Sigmoid colon (tissue), 6 donors: ENCODE measurements at regions not wholly inside any gene's neighbourhood (a gene's known extent, or its start where the extent isn't known, plus 50 kb on each side); places are given as distances from the start of the nearest gene placed in this dataset.

Experiments
- DNase-seq: peaks from one replicate; pipeline ENCODE4 v3.0.0-alpha.2; 2019
- H3K27ac ChIP-seq, 4 donors: fragments of 200-600 bp; sonication (generic); one replicate each; pipeline ENCODE4 v1.5.1; 2016 to 2019; ENCODE audit warnings: mild to moderate bottlenecking in 1 of 4
- H3K27me3 ChIP-seq, 3 donors: fragments of 200-600 bp; sonication (generic); one replicate each; pipeline ENCODE4 v1.5.1; 2019; ENCODE audit warnings: mild to moderate bottlenecking in 1 of 3
- H3K36me3 ChIP-seq, 4 donors: fragments of 200-600 bp; sonication (generic); one replicate each; pipeline ENCODE4 v1.5.1; 2016 to 2019
- H3K4me1 ChIP-seq, 4 donors: fragments of 200-600 bp; sonication (generic); one replicate each; pipeline ENCODE4 v1.5.1; 2017 to 2019
- H3K4me3 ChIP-seq, 4 donors: fragments of 200-600 bp; sonication (generic); one replicate each; pipeline ENCODE4 v1.5.1; 2017 to 2019; ENCODE audit warnings: mild to moderate bottlenecking in 2 of 4, moderate library complexity in 1 of 4
- H3K9me3 ChIP-seq, 4 donors: fragments of 200-600 bp in 3 of 4; sonication (generic) in 3 of 4; one replicate each; pipeline versions ENCODE4 v1.5.1 to v1.6.1; 2013 to 2019
- EP300 ChIP-seq, 4 donors: sonication (generic); formaldehyde crosslinking; IDR thresholded peaks; one replicate each; pipeline ENCODE4 v1.6.1; 2017; ENCODE audit warnings: antibody characterized with exemption in 4 of 4
- POLR2A ChIP-seq, 2 donors: fragments of 450-650 bp; IDR thresholded peaks; one replicate each; pipeline ENCODE4 v1.6.1; 2016; ENCODE audit warnings: antibody characterized with exemption in 2 of 2, mild to moderate bottlenecking in 2 of 2, moderate library complexity in 2 of 2
- POLR2AphosphoS5 ChIP-seq, 4 donors: sonication (generic); formaldehyde crosslinking; IDR thresholded peaks; one replicate each; pipeline ENCODE4 v1.6.1; 2017; ENCODE audit warnings: antibody characterized with exemption in 4 of 4
- WGBS, 2 donors: extraction: QIAGEN DNeasy Blood & Tissue Kit; methylation state at CpG; one replicate each; pipeline ENCODE4 v1.1.7; 2013; 5-methylcytosine and 5-hydroxymethylcytosine counted together
- intact Hi-C: fragments of 100-400 bp; cut with DNase I; formaldehyde crosslinking; loops from one replicate; pipeline ENCODE4 v1.15.1; 2023
- TF ChIP-seq, protein P1 (sequence below), 4 experiments: fragments of 450-650 bp in 3 of 4; fragments of 200-600 bp in 1 of 4; IDR thresholded peaks; one replicate each; pipeline ENCODE4 v1.5.1; 2016 to 2019; ENCODE audit warnings: antibody characterized with exemption in 4 of 4, mild to moderate bottlenecking in 3 of 4, moderate library complexity in 2 of 4
- donor health status: healthy with polysubstance abuse.
- donor health status: healthy.

DNA sequence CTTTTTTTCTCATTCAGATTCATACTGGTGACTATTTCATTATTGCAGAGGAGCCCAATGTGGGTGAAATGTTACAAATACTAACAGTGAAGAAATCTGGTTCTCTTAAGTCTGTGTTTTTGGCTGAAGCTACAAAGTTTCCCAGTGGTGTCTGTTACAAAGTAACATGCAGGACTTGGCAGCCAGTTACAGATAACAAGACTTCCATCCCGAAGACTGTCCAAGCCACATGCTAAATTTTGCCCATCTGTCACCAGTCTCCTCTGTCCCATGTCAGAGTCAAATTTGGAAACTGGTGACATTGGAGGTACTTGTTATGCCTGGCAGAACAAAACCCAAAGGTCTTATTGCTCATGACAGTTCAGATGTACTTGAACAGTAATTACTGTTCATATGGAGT is 269.2 kb upstream of the GOLIM4 start:
- no peak for DNase-seq
- TF ChIP-seq, protein P1, sequence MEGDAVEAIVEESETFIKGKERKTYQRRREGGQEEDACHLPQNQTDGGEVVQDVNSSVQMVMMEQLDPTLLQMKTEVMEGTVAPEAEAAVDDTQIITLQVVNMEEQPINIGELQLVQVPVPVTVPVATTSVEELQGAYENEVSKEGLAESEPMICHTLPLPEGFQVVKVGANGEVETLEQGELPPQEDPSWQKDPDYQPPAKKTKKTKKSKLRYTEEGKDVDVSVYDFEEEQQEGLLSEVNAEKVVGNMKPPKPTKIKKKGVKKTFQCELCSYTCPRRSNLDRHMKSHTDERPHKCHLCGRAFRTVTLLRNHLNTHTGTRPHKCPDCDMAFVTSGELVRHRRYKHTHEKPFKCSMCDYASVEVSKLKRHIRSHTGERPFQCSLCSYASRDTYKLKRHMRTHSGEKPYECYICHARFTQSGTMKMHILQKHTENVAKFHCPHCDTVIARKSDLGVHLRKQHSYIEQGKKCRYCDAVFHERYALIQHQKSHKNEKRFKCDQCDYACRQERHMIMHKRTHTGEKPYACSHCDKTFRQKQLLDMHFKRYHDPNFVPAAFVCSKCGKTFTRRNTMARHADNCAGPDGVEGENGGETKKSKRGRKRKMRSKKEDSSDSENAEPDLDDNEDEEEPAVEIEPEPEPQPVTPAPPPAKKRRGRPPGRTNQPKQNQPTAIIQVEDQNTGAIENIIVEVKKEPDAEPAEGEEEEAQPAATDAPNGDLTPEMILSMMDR (IDR thresholded peaks at IDR 0.05): no peak
- TF ChIP-seq EP300 (IDR thresholded peaks at IDR 0.05): no peak
- TF ChIP-seq POLR2AphosphoS5 (IDR thresholded peaks at IDR 0.05): no peak
- TF ChIP-seq POLR2A (IDR thresholded peaks at IDR 0.05): no peak
- Histone ChIP-seq H3K9me3 (no peaks in the 10 kb centered on the region), H3K4me1 (no peaks in the 10 kb centered on the region), H3K36me3 (no peaks in the 10 kb centered on the region), H3K4me3 (no peak overlapping the region), H3K27me3 (no peaks in the 10 kb centered on the region), H3K27ac (no peak overlapping the region)
- WGBS, 2 donors: 85 to 89% methylated on average over 1 of the region's 1 CpG
- intact Hi-C loops: no loop called here

DNA sequence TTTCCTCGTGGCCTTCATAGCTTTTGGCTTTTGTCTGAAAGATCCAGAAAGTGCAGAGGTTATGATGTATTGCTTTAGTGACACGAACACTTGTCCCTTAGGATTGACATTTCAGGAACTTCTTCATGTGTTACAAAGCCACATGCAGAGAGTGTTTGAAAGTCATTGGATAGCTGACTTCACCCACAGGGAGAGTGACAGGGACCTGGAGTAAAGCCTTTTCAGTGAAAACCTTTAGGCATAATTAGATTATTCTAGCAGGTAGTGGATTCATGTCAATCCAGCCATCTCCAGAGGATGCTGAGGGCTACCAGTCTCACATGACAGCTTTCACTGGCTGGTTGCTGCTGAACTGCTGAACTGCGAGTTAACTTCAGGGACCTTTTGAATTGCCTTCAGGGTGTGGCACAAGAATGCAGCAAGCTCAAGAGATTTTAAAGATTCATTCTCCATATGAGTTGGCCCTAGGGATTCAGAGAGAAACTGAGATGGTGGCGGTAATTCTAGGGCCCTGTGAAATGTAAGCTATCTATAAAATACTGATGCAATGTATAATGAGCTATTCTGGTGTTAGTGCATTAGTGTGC is 267.0 kb upstream of the GOLIM4 start:
- no peaks in the 10 kb centered on the region for H3K4me1 ChIP-seq
- no peaks in the 10 kb centered on the region for H3K36me3 ChIP-seq
- 60 to 75% methylated on average over 4 of the region's 4 CpGs for WGBS, 2 donors
- no peak overlapping the region for H3K27ac ChIP-seq
- TF ChIP-seq POLR2A (IDR thresholded peaks at IDR 0.05) (no peak), EP300 (IDR thresholded peaks at IDR 0.05) (no peak), POLR2AphosphoS5 (IDR thresholded peaks at IDR 0.05) (no peak)
- TF ChIP-seq, protein P1 (IDR thresholded peaks at IDR 0.05): no peak
- no peaks in the 10 kb centered on the region for H3K27me3 ChIP-seq
- H3K4me3 ChIP-seq: no peak overlapping the region
- no peak for DNase-seq
- H3K9me3 ChIP-seq: no peaks in the 10 kb centered on the region
- intact Hi-C loops: no loop called here

DNA sequence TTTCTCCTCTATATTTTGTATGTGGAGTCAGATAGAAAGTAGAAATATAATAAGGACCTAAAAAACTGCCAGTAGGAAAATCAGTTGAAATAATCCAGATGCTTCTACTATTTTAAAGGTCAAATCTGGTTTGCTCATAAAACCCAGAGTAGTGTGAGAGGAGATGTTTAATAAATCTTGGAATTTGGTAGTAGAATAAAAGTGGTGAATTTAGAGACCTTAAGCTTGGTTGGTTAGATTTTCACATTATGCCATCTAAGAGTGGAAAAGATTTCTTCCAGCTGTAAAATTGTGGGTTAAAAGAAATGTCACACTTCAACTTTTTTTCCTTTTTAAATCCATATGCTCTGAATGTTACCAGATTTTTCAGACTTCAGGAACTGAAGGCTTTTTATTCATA is 266.4 kb upstream of the GOLIM4 start:
- intact Hi-C loops: no loop called here
- H3K36me3 ChIP-seq: no peaks in the 10 kb centered on the region
- H3K4me3 ChIP-seq: no peak overlapping the region
- H3K27me3 ChIP-seq: no peaks in the 10 kb centered on the region
- H3K9me3 ChIP-seq: no peaks in the 10 kb centered on the region
- no peak for DNase-seq
- no peak overlapping the region for H3K27ac ChIP-seq
- TF ChIP-seq POLR2AphosphoS5 (IDR thresholded peaks at IDR 0.05) (no peak), EP300 (IDR thresholded peaks at IDR 0.05) (no peak), POLR2A (IDR thresholded peaks at IDR 0.05) (no peak)
- TF ChIP-seq, protein P1 (IDR thresholded peaks at IDR 0.05): no peak
- H3K4me1 ChIP-seq: no peaks in the 10 kb centered on the region

DNA sequence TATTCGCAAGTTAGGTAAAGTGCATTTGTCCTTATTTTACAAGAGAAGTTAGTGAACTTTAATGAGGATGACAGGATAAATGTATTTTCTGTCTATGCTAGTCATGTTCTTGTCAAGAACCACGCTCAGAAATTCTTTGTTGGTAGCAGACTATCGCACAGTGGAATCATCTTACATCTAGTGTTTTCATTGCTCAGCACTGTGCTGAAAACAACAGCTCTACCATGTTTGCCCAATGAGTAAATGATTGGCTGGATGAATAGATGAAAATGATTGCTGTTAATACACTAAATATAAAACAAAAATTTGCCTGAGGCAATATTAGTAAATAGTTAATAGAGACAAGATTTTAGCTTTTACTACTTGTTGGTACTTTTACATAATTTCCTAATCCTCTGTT is 265.3 kb upstream of the GOLIM4 start:
- WGBS, 2 donors: 86% methylated on average over 3 of the region's 3 CpGs
- H3K4me1 ChIP-seq: no peaks in the 10 kb centered on the region
- H3K9me3 ChIP-seq: no peaks in the 10 kb centered on the region
- intact Hi-C loops: no loop called here
- H3K27me3 ChIP-seq: no peaks in the 10 kb centered on the region
- H3K27ac ChIP-seq: no peak overlapping the region
- DNase-seq: no peak
- H3K36me3 ChIP-seq: no peaks in the 10 kb centered on the region
- no peak for TF ChIP-seq POLR2AphosphoS5 (IDR thresholded peaks at IDR 0.05)
- H3K4me3 ChIP-seq: no peak overlapping the region

DNA sequence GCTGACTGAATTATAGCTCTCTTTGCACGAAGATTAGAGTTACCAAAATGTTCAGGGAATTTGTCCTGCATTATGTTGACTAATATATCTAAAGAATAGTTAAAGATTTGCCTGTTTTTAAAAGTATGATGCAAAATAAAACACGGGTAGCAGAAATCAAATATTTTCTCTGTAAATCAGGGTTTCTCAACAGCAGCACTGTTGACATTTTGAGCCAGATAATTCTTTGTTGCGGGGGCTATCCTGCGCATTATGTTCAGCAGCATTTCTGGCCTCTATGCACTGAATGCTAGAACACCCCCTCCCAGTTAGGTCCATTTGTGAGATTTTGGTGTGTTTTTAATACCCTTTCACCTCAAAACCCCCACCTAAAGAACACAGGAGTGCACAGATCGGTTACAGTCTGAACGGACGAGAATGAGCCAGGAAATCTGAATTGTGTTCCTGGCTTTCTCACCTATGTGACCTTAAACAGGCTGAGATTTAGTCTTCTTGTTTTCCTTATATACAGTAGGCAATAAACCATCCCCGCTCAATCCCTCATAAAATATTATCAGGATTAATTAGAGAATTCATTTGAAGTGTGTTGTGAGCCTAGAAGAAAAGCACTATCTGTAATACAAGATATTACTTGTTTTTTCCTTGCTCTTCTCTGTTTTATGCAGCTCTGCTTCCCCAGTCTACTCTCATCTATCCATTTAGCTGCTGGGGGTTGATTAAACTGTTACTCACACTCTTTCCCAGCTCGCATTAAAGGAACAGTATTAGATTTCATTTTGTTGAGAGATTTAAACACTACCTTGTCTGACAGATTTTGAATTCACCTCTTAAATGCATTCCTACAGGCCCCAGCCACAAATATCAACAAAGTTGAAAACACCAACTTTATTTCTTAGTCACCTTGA is 247.5 kb upstream of the GOLIM4 start:
- Histone ChIP-seq H3K4me1 (no peaks in the 10 kb centered on the region), H3K27ac (no peak overlapping the region), H3K27me3 (no peaks in the 10 kb centered on the region), H3K9me3 (no peaks in the 10 kb centered on the region), H3K4me3 (no peak overlapping the region), H3K36me3 (no peaks in the 10 kb centered on the region)
- 55 to 80% methylated on average over 9 of the region's 9 CpGs for WGBS, 2 donors
- DNase-seq: no peak
- intact Hi-C loops: no loop called here
- TF ChIP-seq POLR2A (IDR thresholded peaks at IDR 0.05) (no peak), EP300 (IDR thresholded peaks at IDR 0.05) (no peak), POLR2AphosphoS5 (IDR thresholded peaks at IDR 0.05) (no peak)
- TF ChIP-seq, protein P1 (IDR thresholded peaks at IDR 0.05): no peak
